ENCODE measurements at regions not wholly inside any gene's neighbourhood (a gene's known extent, or its start where the extent isn't known, plus 50 kb on each side); places are given as distances from the start of the nearest gene placed in this dataset.

- H3K27ac ChIP-seq = no peak overlapping the region
- TF ChIP-seq CTCF (conservative IDR thresholded peaks at IDR 0.05) (no peak), ZFX (IDR thresholded peaks at IDR 0.05) (no peak)
Observed at GRCh38 chr1:213761845-213762407, 225.8 kb upstream of the PROX1 start.

- TF ChIP-seq ZFX (IDR thresholded peaks at IDR 0.05) (no peak), CTCF (conservative IDR thresholded peaks at IDR 0.05) (no peak)
- no peak overlapping the region for H3K27ac ChIP-seq
Observed at GRCh38 chr1:213767683-213768082, 220.1 kb upstream of the PROX1 start.

GRCh38 chr1:213772128-213773063 lies 215.4 kb upstream of the PROX1 start:
- TF ChIP-seq ZFX (IDR thresholded peaks at IDR 0.05) (no peak), CTCF (conservative IDR thresholded peaks at IDR 0.05) (no peak)
- no peak overlapping the region for H3K27ac ChIP-seq

- no peak for TF ChIP-seq CTCF (conservative IDR thresholded peaks at IDR 0.05)
- no peak for TF ChIP-seq ZFX (IDR thresholded peaks at IDR 0.05)
- H3K27ac ChIP-seq = no peak overlapping the region
Observed at GRCh38 chr1:213773975-213774374, 213.8 kb upstream of the PROX1 start.

GRCh38 chr1:213776969-213777368 lies 210.8 kb upstream of the PROX1 start:
- no peak overlapping the region for H3K27ac ChIP-seq
- no peak for TF ChIP-seq CTCF (conservative IDR thresholded peaks at IDR 0.05)
- no peak for TF ChIP-seq ZFX (IDR thresholded peaks at IDR 0.05)

- no peak overlapping the region for H3K27ac ChIP-seq
Observed at GRCh38 chr1:213779228-213779627, 208.5 kb upstream of the PROX1 start.

More at GRCh38 chr1:213779228-213779627, 208.5 kb upstream of the PROX1 start:
- TF ChIP-seq ZFX (IDR thresholded peaks at IDR 0.05) = no peak
- TF ChIP-seq CTCF (conservative IDR thresholded peaks at IDR 0.05) = no peak
